Activated CD4-positive, alpha-beta memory T cell treated with anti-CD3 and anti-CD28 coated beads for 36 hours (primary cell): ENCODE measurements at regions not wholly inside any gene's neighbourhood (a gene's known extent, or its start where the extent isn't known, plus 50 kb on each side); places are given as distances from the start of the nearest gene placed in this dataset.

Experiments
- CTCF ChIA-PET: fragments of 350-600 bp; sonication (Branson Sonifier 250); formaldehyde crosslinking; loops from one replicate; lab custom pipeline; 2021; ENCODE audit warnings: antibody characterized with exemption, inconsistent platforms; lab: Charles Lee
- POLR2A ChIA-PET: fragments of 350-600 bp; sonication (Branson Sonifier 250); formaldehyde crosslinking; loops from one replicate; lab custom pipeline; 2021; ENCODE audit warnings: antibody characterized with exemption; lab: Charles Lee
- DNase-seq: peaks from one replicate; pipeline ENCODE4 v3.0.0-alpha.2; 2020
- H3K27ac Mint-ChIP-seq: one replicate; pipeline ENCODE4 v1.8.0; 2021; ENCODE audit warnings: mixed read lengths
- H3K27me3 Mint-ChIP-seq: one replicate; pipeline ENCODE4 v1.8.0; 2021; ENCODE audit warnings: mixed read lengths
- H3K36me3 Mint-ChIP-seq: one replicate; pipeline ENCODE4 v1.8.0; 2021; ENCODE audit warnings: mixed read lengths
- H3K4me1 Mint-ChIP-seq: one replicate; pipeline ENCODE4 v1.8.0; 2021; ENCODE audit warnings: low read depth, mixed read lengths
- H3K4me3 Mint-ChIP-seq: one replicate; pipeline ENCODE4 v1.8.0; 2021; ENCODE audit warnings: mild to moderate bottlenecking, mixed read lengths
- H3K9me3 Mint-ChIP-seq: one replicate; pipeline ENCODE4 v1.8.0; 2021; ENCODE audit warnings: mixed read lengths
- intact Hi-C: fragments of 100-400 bp; cut with micrococcal nuclease; formaldehyde crosslinking; loops from one replicate; pipeline ENCODE4 v1.15.1; 2023

DNA sequence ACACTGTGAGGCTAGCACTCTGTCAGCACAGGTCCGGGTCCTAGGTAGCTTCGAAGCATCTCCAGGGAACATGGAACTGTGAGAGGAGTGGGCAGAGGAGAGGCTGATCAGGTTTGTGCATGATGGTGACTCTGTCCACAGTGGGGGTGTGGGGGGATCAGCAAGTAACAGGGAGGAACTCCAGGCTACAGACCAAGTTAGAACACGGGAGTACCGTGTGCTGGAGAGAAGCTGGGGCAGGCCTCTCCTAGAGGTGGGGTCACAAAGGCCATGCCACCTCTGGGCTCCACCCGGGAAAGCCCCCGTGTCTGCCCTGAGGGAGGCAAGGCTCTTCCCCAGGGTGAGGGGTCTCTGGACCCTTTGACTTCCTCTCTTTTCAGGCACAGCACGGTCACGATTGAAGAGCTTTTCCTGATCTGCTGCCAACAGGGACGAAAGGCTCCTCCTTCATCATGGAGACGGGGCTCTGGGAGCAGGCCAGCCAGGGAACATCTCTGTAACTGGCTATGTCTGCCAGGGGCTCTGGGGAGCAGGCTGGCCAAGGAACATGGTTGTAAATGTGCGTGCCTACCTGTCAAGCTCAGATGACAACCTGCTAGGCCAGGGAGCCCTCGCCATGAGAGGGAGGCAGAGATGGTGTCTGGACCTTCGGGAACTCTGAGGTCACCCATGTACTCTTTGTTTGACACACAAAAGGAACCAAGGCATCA, 1476.1 kb downstream of the BRD1 start:
- ChIA-PET CTCF (no interaction called here), POLR2A (no interaction called here)
- no peaks in the 10 kb centered on the region for H3K36me3 Mint-ChIP-seq
- intact Hi-C loops, result no loop called here
- DNase-seq, result no peak
- H3K27ac Mint-ChIP-seq, result no peak overlapping the region
- H3K27me3 Mint-ChIP-seq, result peaks cover 6% of the 10 kb centered on the region
- no peaks in the 10 kb centered on the region for H3K4me1 Mint-ChIP-seq
- H3K4me3 Mint-ChIP-seq, result no peak overlapping the region
- no peaks in the 10 kb centered on the region for H3K9me3 Mint-ChIP-seq

- DNase-seq, result no peak
- no peaks in the 10 kb centered on the region for H3K36me3 Mint-ChIP-seq
- CTCF ChIA-PET, result no interaction called here
- peaks cover 1% of the 10 kb centered on the region for H3K27me3 Mint-ChIP-seq
- no peaks in the 10 kb centered on the region for H3K9me3 Mint-ChIP-seq
- no peak overlapping the region for H3K27ac Mint-ChIP-seq
- intact Hi-C loops, result no loop called here
- H3K4me3 Mint-ChIP-seq, result no peak overlapping the region
- POLR2A ChIA-PET, result no interaction called here
- no peaks in the 10 kb centered on the region for H3K4me1 Mint-ChIP-seq
Observed at GRCh38 chr22:48350456-48350855, 1477.2 kb downstream of the BRD1 start.

DNA sequence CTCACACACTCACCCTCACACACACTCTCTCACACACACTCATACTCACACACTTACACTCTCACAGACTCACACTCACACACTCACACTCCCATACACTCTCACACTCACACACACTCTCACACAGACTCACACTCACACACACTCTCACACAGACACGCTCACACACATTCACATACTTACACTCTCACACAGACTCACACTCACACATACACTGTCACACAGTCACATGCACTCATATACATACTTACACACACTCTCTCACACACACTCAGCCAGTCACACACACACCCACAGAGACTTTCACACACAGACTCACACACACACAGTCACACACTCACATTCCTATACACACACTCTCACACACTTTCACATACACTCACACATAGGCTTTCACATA, 1478.8 kb downstream of the BRD1 start:
- Mint-ChIP-seq H3K36me3 (no peaks in the 10 kb centered on the region), H3K4me1 (no peaks in the 10 kb centered on the region), H3K27ac (no peak overlapping the region), H3K27me3 (peaks cover 1% of the 10 kb centered on the region), H3K9me3 (no peaks in the 10 kb centered on the region), H3K4me3 (no peak overlapping the region)
- ChIA-PET POLR2A (no interaction called here), CTCF (no interaction called here)
- no peak for DNase-seq
- intact Hi-C loops, result no loop called here

- DNase-seq, result no peak
- intact Hi-C loops, result no loop called here
- no peak overlapping the region for H3K27ac Mint-ChIP-seq
- no peaks in the 10 kb centered on the region for H3K36me3 Mint-ChIP-seq
- no peaks in the 10 kb centered on the region for H3K4me1 Mint-ChIP-seq
- no peak overlapping the region for H3K4me3 Mint-ChIP-seq
- H3K27me3 Mint-ChIP-seq, result peaks cover 1% of the 10 kb centered on the region
- POLR2A ChIA-PET, result no interaction called here
- CTCF ChIA-PET, result no interaction called here
- H3K9me3 Mint-ChIP-seq, result no peaks in the 10 kb centered on the region
Observed at GRCh38 chr22:48347311-48347710, 1480.4 kb downstream of the BRD1 start.

DNA sequence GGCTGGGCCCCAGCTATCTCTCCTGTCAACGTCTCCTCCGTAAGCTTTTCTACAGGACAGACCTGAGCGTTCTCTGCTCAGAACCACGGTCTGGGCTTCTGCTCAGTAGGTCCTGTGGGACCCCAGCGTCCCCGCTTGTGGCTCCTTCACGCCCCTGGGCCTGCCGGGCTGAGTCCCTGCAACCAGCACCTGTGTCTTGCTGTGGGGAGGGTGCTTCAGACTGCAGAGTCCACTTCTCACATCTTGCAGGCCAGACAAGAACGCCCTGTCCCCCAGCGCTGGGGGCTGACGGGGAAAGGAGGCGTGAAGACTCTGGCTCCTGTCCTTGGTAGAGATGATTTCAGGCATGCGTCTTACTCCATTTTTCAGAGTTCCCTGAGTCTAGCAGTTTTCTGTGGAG, 1480.8 kb downstream of the BRD1 start:
- POLR2A ChIA-PET, result no interaction called here

DNA sequence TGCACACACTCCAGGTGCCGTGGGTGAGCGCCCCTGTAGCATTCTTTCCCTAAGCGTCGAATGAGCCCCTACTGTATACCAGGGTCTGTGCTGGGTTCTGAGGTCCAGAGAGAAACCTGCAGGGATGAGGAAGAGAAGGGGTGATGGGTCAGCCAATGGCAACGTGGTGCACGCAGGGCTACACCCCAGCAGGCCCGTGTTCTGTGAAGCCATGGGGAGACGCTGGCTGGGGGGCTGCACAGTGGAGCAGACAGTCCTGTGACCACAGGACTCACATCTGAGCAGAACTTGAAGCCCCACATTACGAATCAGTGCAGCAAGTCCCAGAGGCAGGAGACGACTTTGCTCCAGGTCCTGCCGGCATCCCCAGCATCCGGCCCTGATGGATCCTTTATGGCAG, 1481.4 kb downstream of the BRD1 start:
- DNase-seq, result no peak

More for the DNA sequence above, 1480.8 kb downstream of the BRD1 start:
- no peak overlapping the region for H3K27ac Mint-ChIP-seq
- peaks cover 1% of the 10 kb centered on the region for H3K27me3 Mint-ChIP-seq
- CTCF ChIA-PET, result no interaction called here
- H3K9me3 Mint-ChIP-seq, result no peaks in the 10 kb centered on the region
- H3K4me3 Mint-ChIP-seq, result no peak overlapping the region
- H3K4me1 Mint-ChIP-seq, result no peaks in the 10 kb centered on the region
- DNase-seq, result no peak
- no peaks in the 10 kb centered on the region for H3K36me3 Mint-ChIP-seq
- intact Hi-C loops, result no loop called here

GRCh38 chr22:48345631-48346030, 1482.0 kb downstream of the BRD1 start:
- POLR2A ChIA-PET, result no interaction called here
- CTCF ChIA-PET, result no interaction called here
- Mint-ChIP-seq H3K4me1 (no peaks in the 10 kb centered on the region), H3K27ac (no peak overlapping the region), H3K36me3 (no peaks in the 10 kb centered on the region), H3K27me3 (no peaks in the 10 kb centered on the region), H3K9me3 (no peaks in the 10 kb centered on the region), H3K4me3 (no peak overlapping the region)
- no peak for DNase-seq
- intact Hi-C loops, result no loop called here

More for the DNA sequence above, 1481.4 kb downstream of the BRD1 start:
- no peak overlapping the region for H3K4me3 Mint-ChIP-seq
- no peaks in the 10 kb centered on the region for H3K4me1 Mint-ChIP-seq
- POLR2A ChIA-PET, result no interaction called here
- CTCF ChIA-PET, result no interaction called here
- intact Hi-C loops, result no loop called here
- H3K9me3 Mint-ChIP-seq, result no peaks in the 10 kb centered on the region
- peaks cover 1% of the 10 kb centered on the region for H3K27me3 Mint-ChIP-seq
- no peak overlapping the region for H3K27ac Mint-ChIP-seq
- H3K36me3 Mint-ChIP-seq, result no peaks in the 10 kb centered on the region

- Mint-ChIP-seq H3K27me3 (no peaks in the 10 kb centered on the region), H3K36me3 (no peaks in the 10 kb centered on the region), H3K4me1 (no peaks in the 10 kb centered on the region), H3K4me3 (no peak overlapping the region), H3K9me3 (no peaks in the 10 kb centered on the region), H3K27ac (no peak overlapping the region)
- intact Hi-C loops, result no loop called here
- no peak for DNase-seq
- ChIA-PET CTCF (no interaction called here), POLR2A (no interaction called here)
Observed at GRCh38 chr22:48343461-48343860, 1484.2 kb downstream of the BRD1 start.

- Mint-ChIP-seq H3K36me3 (no peaks in the 10 kb centered on the region), H3K9me3 (no peaks in the 10 kb centered on the region), H3K4me1 (no peaks in the 10 kb centered on the region), H3K27ac (no peak overlapping the region), H3K27me3 (peaks cover 4% of the 10 kb centered on the region), H3K4me3 (no peak overlapping the region)
- no peak for DNase-seq
- intact Hi-C loops, result no loop called here
- CTCF ChIA-PET, result no interaction called here
- POLR2A ChIA-PET, result no interaction called here
Observed at GRCh38 chr22:48342732-48343131, 1484.9 kb downstream of the BRD1 start.

- intact Hi-C loops, result no loop called here
- ChIA-PET CTCF (no interaction called here), POLR2A (no interaction called here)
- no peaks in the 10 kb centered on the region for H3K4me1 Mint-ChIP-seq
- no peak overlapping the region for H3K27ac Mint-ChIP-seq
- H3K27me3 Mint-ChIP-seq, result peaks cover 4% of the 10 kb centered on the region
- no peak overlapping the region for H3K4me3 Mint-ChIP-seq
- H3K36me3 Mint-ChIP-seq, result no peaks in the 10 kb centered on the region
- no peak for DNase-seq
- no peaks in the 10 kb centered on the region for H3K9me3 Mint-ChIP-seq
Observed at GRCh38 chr22:48342016-48342415, 1485.7 kb downstream of the BRD1 start.

GRCh38 chr22:48340727-48341709, 1486.7 kb downstream of the BRD1 start:
- no peak for DNase-seq
- no peak overlapping the region for H3K27ac Mint-ChIP-seq
- no peaks in the 10 kb centered on the region for H3K36me3 Mint-ChIP-seq
- H3K27me3 Mint-ChIP-seq, result peaks cover 4% of the 10 kb centered on the region
- no peaks in the 10 kb centered on the region for H3K4me1 Mint-ChIP-seq
- no peaks in the 10 kb centered on the region for H3K9me3 Mint-ChIP-seq
- ChIA-PET POLR2A (no interaction called here), CTCF (no interaction called here)
- intact Hi-C loops, result no loop called here
- no peak overlapping the region for H3K4me3 Mint-ChIP-seq

DNA sequence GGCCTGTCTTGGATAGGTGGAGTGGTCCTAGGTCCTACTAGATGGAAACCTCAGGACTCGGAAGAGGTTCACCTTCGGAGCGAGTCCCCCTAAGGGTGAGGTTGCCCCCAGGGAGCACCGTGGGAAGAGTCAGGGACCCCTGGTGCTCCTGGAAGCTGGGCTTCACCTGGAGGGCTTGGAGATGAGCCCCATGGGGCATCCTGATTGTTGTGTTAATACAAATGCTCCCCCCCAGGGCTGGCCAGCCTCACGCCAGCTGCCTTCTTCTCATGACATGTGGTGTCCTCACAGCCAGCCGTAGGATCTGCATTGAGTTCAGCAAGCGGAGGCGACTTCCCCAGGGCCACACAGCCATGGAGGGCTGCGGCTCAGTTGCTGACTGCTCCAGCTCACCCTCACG, 1487.5 kb downstream of the BRD1 start:
- Mint-ChIP-seq H3K27me3 (peaks cover 6% of the 10 kb centered on the region), H3K4me1 (no peaks in the 10 kb centered on the region), H3K4me3 (no peak overlapping the region), H3K9me3 (no peaks in the 10 kb centered on the region), H3K36me3 (no peaks in the 10 kb centered on the region), H3K27ac (no peak overlapping the region)
- no peak for DNase-seq
- POLR2A ChIA-PET, result no interaction called here
- intact Hi-C loops, result no loop called here
- CTCF ChIA-PET, result no interaction called here
